Immature natural killer cell (primary cell): ENCODE measurements at regions not wholly inside any gene's neighbourhood (a gene's known extent, or its start where the extent isn't known, plus 50 kb on each side); places are given as distances from the start of the nearest gene placed in this dataset.

ENCODE experiments used
- DNase-seq, 3 donors: peaks; one replicate each; pipeline ENCODE4 v3.0.0; 2022; ENCODE audit warnings: mixed read lengths in 1 of 3
- H3K27ac Mint-ChIP-seq, 6 donors: one replicate each; pipeline ENCODE4 v1.8.0; 2020; ENCODE audit warnings: mixed read lengths in 6 of 6, mild to moderate bottlenecking in 5 of 6, inconsistent platforms in 4 of 6, moderate library complexity in 3 of 6
- H3K27me3 Mint-ChIP-seq, 3 donors: one replicate each; pipeline ENCODE4 v1.8.0; 2020 to 2021; ENCODE audit warnings: low read depth in 3 of 3, mild to moderate bottlenecking in 3 of 3, mixed read lengths in 3 of 3, moderate library complexity in 3 of 3, inconsistent platforms in 1 of 3
- H3K36me3 Mint-ChIP-seq, 3 donors: one replicate each; pipeline ENCODE4 v1.8.0; 2020; ENCODE audit warnings: mixed read lengths in 3 of 3, inconsistent platforms in 2 of 3, mild to moderate bottlenecking in 2 of 3
- H3K4me1 Mint-ChIP-seq, 2 donors: one replicate each; pipeline ENCODE4 v1.8.0; 2020; ENCODE audit warnings: inconsistent platforms in 2 of 2, mild to moderate bottlenecking in 2 of 2, mixed read lengths in 2 of 2, moderate library complexity in 1 of 2
- H3K4me3 Mint-ChIP-seq, 5 donors: one replicate each; pipeline ENCODE4 v1.8.0; 2020; ENCODE audit warnings: mild to moderate bottlenecking in 5 of 5, mixed read lengths in 5 of 5, inconsistent platforms in 3 of 5, moderate library complexity in 3 of 5
- H3K9me3 Mint-ChIP-seq, 6 donors: one replicate each; pipeline ENCODE4 v1.8.0; 2020; ENCODE audit warnings: mild to moderate bottlenecking in 6 of 6, mixed read lengths in 6 of 6, inconsistent platforms in 4 of 6, moderate library complexity in 3 of 6

DNA sequence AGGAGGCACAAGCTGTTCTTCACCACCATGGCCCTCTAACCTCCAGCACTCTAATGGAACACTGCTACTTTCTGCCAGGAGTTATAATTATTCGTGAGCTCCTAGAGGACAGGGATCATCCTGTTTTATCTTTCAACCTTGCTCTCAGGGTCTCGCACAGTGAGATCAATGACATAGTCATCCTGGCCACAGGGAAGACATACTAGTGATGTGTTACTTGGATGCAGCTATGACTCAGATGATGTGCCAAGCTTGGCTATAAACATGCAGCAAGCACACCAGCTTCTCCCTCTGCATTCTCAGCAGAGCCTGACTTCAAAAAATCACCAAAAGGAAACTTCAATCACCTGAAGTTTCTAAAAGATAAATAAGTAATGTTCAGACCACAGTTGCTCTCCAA, 203.8 kb upstream of the HES1 start:
- Mint-ChIP-seq H3K9me3 (no peaks in the 10 kb centered on the region), H3K4me3 (no peak overlapping the region), H3K4me1 (no peaks in the 10 kb centered on the region), H3K36me3 (no peaks in the 10 kb centered on the region), H3K27ac (peak overlapping the region in 1 of 6 donors; percentile 67), H3K27me3 (peaks cover 7 to 11% (median 10%) of the 10 kb centered on the region in 3 donors)
- DNase-seq = no peak

DNA sequence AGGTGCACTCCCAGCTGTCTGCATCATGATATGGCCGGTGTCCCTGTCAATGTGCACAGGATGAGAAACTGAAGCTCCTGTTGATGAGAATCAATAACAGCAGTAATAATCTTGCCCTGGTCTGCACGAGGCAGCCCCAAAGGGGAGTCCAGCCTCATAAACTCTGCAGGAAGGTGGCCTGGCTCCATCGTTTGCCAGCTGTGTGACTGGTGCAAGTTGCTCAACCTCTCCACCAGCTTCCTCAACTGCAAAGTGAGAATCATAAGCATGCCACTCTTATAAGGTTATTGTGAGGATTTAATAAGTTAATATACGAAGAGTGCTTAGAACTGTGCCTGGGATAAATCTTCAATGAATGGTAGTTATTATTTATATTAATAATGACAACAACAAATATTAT, 203.4 kb upstream of the HES1 start:
- H3K4me3 Mint-ChIP-seq = no peak overlapping the region
- no peaks in the 10 kb centered on the region for H3K36me3 Mint-ChIP-seq
- no peak overlapping the region for H3K27ac Mint-ChIP-seq
- H3K9me3 Mint-ChIP-seq = no peaks in the 10 kb centered on the region
- peaks cover 7 to 11% (median 10%) of the 10 kb centered on the region in 3 donors for H3K27me3 Mint-ChIP-seq
- no peak for DNase-seq
- H3K4me1 Mint-ChIP-seq = no peaks in the 10 kb centered on the region

DNA sequence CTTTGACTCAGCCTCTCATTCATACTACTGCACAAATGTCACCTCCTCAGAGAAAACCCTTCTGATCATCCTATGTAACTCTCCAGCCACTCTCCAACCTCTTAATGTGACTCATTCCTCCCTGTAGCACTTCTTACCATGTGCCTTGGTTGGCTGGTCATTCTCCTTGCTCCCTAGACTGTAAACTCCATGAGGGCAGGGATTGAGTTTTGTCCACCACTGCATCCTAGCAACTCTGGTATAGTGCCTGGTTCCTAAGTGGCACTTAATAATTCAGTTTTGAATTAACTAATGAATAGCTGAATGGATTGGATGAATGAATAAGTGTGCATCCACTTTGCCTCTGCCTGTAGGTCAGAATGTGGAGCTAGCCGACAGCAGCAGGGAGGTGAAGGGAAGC, 202.5 kb upstream of the HES1 start:
- peaks cover 6 to 10% (median 9%) of the 10 kb centered on the region in 3 donors for H3K27me3 Mint-ChIP-seq
- H3K36me3 Mint-ChIP-seq = no peaks in the 10 kb centered on the region
- no peak for DNase-seq
- no peak overlapping the region for H3K27ac Mint-ChIP-seq
- H3K4me1 Mint-ChIP-seq = no peaks in the 10 kb centered on the region
- H3K4me3 Mint-ChIP-seq = no peak overlapping the region
- no peaks in the 10 kb centered on the region for H3K9me3 Mint-ChIP-seq

DNA sequence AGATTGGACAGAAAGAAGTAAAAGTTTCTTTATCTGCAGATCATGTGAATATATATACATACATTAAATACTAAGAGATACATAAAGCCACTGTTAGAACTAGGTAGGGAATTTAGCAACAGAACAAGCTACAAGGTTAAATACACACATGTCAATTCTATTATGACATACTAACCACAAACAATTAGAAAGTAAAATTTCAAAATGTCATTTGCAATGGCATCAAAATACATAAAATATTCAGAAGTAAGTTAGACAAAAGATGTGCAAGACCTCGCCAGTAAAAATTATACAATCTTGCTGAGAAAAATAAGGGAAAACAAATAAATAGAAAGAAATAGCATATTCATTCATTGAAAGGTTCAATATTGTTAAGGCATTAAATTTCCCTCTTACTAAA, 200.0 kb upstream of the HES1 start:
- Mint-ChIP-seq H3K36me3 (no peaks in the 10 kb centered on the region), H3K4me1 (no peaks in the 10 kb centered on the region), H3K27ac (no peak overlapping the region), H3K4me3 (no peak overlapping the region), H3K9me3 (no peaks in the 10 kb centered on the region), H3K27me3 (peaks cover 3 to 9% (median 5%) of the 10 kb centered on the region in 3 donors)
- no peak for DNase-seq

DNA sequence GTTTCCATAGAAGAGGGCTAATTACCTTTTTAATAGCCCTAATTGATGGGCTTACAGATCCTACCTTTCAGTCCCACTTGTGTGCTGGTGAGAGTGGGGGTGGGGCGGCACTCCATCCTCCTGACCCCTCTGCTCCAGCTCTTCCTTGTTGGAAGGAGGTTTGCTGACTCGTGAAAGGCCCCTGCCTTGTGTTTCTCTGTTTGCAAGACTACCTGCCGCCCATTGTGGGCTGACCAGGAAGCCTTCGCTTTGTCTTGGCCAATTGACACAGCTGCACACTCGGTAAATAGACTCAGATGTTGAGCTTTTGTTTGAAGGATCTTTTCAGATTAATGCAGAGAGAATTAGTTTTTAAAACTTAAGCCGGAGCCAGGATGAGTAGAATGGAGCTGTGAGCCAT, 197.3 kb upstream of the HES1 start:
- no peak for DNase-seq
- H3K4me1 Mint-ChIP-seq = no peaks in the 10 kb centered on the region
- no peak overlapping the region for H3K27ac Mint-ChIP-seq

DNA sequence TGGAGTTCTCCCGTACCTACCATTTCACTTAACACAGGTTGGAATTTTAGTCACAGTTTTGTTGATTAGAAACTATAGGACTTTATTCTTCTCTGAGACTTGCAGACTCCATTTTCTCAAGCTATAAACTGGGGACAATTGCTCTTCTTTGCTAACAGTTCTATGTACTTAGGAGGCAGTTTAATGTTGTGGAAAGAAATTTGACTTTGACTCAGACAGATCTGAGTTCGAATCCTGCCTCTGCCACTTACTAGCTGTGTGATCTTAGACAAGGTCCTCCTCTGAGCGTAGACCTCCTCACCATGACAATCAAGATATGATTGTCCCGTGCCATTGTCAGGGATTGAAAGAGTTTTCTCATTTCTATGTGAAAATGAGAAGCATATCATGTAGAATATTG, 196.4 kb upstream of the HES1 start:
- no peak overlapping the region for H3K27ac Mint-ChIP-seq
- no peak overlapping the region for H3K4me3 Mint-ChIP-seq
- peaks cover 3 to 6% (median 3%) of the 10 kb centered on the region in 3 donors for H3K27me3 Mint-ChIP-seq
- no peak for DNase-seq
- H3K36me3 Mint-ChIP-seq = no peaks in the 10 kb centered on the region
- no peaks in the 10 kb centered on the region for H3K9me3 Mint-ChIP-seq
- H3K4me1 Mint-ChIP-seq = no peaks in the 10 kb centered on the region

More for the DNA sequence above, 197.3 kb upstream of the HES1 start:
- Mint-ChIP-seq H3K9me3 (no peaks in the 10 kb centered on the region), H3K4me3 (no peak overlapping the region), H3K36me3 (no peaks in the 10 kb centered on the region), H3K27me3 (peaks cover 3 to 6% (median 3%) of the 10 kb centered on the region in 3 donors)

DNA sequence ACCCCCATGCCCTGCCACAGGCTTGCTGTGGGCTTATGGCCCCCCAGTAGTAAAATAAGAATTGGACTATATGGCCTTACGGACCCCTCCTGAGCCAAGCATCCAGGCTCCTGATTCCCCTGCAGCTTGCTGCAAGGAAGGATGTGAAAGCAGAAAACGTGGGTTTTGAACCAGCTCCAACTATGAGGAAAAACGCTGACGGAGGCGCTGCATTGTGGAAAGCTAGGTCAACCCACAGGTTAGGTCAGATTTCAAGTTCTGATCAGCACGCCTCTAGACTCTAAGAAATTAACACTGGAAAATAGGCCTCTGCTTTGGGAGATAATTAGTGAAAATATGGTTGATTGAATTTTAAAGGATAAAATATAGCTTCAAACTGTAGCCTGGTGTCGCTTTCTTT, 195.4 kb upstream of the HES1 start:
- no peak overlapping the region for H3K4me3 Mint-ChIP-seq
- H3K9me3 Mint-ChIP-seq = no peaks in the 10 kb centered on the region
- H3K4me1 Mint-ChIP-seq = no peaks in the 10 kb centered on the region
- H3K36me3 Mint-ChIP-seq = no peaks in the 10 kb centered on the region
- H3K27ac Mint-ChIP-seq = no peak overlapping the region
- H3K27me3 Mint-ChIP-seq = peaks cover 0 to 3% (median 2%) of the 10 kb centered on the region in 3 donors
- DNase-seq = no peak

DNA sequence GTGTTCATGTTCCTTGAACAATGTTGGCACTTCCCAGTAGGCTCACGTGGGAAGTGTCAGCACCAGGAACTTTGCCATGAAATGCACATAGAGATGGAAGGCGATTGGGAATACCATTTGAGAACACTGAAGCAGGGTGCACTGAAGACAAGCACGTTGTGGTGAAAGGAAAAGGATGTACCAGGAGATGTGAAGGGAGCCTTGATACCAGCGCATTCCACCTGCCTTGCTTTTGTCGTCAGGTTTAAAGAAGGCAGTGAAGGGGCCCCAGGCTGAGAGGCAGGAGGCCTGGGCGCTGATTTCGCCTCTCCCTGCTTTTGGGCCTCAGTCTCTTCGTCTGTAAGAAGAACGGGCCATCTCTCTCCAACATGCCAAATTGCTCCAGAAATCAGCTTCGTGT, 194.5 kb upstream of the HES1 start:
- Mint-ChIP-seq H3K27ac (no peak overlapping the region), H3K9me3 (no peaks in the 10 kb centered on the region), H3K4me1 (no peaks in the 10 kb centered on the region), H3K27me3 (peaks cover 0 to 3% (median 0%) of the 10 kb centered on the region in 3 donors), H3K36me3 (no peaks in the 10 kb centered on the region), H3K4me3 (no peak overlapping the region)
- DNase-seq = no peak

DNA sequence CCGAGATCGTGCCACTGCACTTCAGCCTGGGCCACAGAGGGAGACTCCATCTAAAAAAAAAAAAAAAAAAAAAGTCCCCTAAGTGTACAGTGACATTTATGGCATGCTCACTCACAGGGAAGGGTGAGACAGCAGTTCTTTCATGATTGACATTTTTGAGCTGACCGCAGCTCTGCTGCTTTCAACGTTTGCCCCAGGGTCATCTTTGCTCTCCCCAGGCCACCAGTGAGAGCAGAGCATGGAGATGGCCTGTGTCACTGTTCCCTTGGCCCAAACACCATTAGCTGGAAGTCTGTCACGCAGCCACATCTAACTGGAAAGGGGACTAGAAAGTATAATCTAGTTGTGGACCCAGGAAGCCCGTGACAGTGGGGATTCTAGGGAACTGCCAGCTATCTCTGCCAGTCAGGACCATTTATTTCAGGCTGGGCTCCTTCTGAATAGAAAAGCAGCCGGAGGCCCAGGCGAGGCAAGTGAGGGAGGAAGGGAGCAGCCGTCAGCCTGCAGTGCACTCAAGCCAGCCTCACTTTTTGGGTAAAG, 193.4 kb upstream of the HES1 start:
- Mint-ChIP-seq H3K4me3 (no peak overlapping the region), H3K4me1 (no peaks in the 10 kb centered on the region), H3K36me3 (no peaks in the 10 kb centered on the region), H3K27ac (no peak overlapping the region), H3K27me3 (peaks cover 0 to 3% (median 0%) of the 10 kb centered on the region in 3 donors), H3K9me3 (no peaks in the 10 kb centered on the region)
- no peak for DNase-seq

DNA sequence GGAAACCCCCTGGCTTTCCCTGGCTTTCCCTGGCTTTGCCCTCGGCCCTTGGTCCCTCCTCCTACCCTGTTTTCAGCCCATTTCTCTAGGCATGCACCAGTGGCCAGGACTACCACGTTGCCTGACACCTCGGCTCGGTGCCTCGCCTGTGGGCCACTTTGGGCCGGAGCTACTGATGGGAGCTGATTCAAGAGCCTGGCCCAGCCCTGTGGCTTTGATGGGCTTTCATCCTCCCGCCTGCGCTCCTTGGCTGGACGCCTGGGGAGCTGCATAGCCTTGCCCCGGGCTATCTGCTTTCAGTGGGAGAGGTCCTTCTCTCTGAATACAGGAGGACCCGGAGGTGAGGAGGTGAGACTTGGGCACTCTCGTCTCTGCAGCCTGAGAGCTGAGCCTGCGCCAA, 192.7 kb upstream of the HES1 start:
- Mint-ChIP-seq H3K4me3 (no peak overlapping the region), H3K36me3 (no peaks in the 10 kb centered on the region), H3K9me3 (no peaks in the 10 kb centered on the region), H3K27me3 (peaks cover 0 to 3% (median 0%) of the 10 kb centered on the region in 3 donors), H3K4me1 (no peaks in the 10 kb centered on the region), H3K27ac (no peak overlapping the region)
- no peak for DNase-seq

DNA sequence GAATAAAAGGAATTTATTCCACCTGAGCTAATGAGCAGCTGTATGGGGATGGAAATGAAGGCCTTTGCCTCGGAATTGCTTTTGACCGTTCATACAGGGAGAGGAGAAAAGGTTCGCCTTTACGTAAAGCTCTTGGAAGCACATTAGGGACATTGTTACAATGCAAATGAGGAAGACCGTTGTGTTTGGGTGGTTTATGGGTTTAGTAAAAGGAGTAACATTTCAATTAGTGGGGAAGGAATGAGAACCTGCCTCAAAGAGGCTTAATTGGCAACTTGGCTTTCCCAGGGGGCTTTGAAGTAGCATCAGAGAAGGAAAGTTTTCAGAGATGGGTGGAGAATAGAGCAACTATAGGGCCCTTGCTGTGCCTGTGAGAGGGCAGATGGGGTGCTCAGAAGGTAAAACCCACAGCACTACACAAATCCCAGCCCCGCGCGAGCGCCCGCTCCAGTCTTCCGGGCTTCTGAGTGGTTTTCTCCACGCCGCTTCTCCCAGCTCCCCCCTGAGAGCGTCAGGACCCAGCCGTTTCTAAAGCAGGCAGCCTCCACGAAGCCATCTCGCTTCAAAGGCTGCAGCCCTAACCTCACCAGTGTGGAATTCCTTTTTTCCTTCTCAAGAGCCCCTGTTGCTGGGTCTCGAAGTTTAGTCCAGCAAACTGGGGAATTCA, 192.0 kb upstream of the HES1 start:
- Mint-ChIP-seq H3K27ac (no peak overlapping the region), H3K36me3 (no peaks in the 10 kb centered on the region), H3K9me3 (no peaks in the 10 kb centered on the region), H3K4me1 (no peaks in the 10 kb centered on the region), H3K27me3 (peaks cover 0 to 3% (median 3%) of the 10 kb centered on the region in 3 donors), H3K4me3 (no peak overlapping the region)
- DNase-seq = no peak

DNA sequence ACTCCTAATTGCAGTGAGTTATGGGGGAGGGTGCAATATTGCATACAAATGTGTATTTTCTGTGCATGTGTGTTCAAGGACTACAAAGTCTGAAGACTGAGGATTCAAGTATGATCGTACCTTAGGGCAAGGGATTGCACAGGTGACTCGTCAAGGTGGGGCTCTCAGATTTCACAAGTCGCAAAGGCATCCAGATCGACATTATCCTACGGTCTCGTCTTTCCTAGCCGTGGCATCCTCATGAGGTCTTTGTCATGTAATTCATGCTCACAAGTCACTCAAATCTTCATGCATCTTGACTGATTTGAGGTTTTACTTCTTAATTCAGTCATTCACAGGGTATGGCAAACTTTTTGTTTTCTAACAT, 191.4 kb upstream of the HES1 start:
- H3K4me3 Mint-ChIP-seq = no peak overlapping the region
- no peaks in the 10 kb centered on the region for H3K36me3 Mint-ChIP-seq
- H3K27ac Mint-ChIP-seq = no peak overlapping the region
- no peaks in the 10 kb centered on the region for H3K9me3 Mint-ChIP-seq
- H3K4me1 Mint-ChIP-seq = no peaks in the 10 kb centered on the region
- H3K27me3 Mint-ChIP-seq = peaks cover 0 to 6% (median 3%) of the 10 kb centered on the region in 3 donors
- DNase-seq = no peak

DNA sequence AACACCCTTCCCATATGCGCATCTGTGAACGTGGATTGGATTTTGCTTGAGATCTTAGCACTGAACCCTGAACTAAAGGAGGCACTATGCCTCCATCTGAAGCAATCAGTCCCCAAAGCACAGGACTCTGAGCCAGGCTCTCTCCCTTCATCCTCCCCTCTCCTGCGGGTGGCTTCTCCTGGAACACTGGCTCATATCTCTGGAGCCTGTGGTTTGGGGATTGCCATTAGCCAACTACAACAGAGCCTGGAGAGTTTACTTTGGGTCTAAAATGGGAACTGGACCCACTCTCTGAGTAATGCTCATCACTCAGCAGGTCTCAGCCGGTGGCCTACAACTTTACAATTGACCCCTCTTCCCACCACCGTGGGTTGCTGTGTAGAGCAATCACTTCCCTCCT, 190.8 kb upstream of the HES1 start:
- no peak overlapping the region for H3K4me3 Mint-ChIP-seq
- peaks cover 0 to 6% (median 0%) of the 10 kb centered on the region in 3 donors for H3K27me3 Mint-ChIP-seq
- no peak overlapping the region for H3K27ac Mint-ChIP-seq
- DNase-seq = no peak
- H3K9me3 Mint-ChIP-seq = no peaks in the 10 kb centered on the region
- H3K36me3 Mint-ChIP-seq = no peaks in the 10 kb centered on the region
- H3K4me1 Mint-ChIP-seq = no peaks in the 10 kb centered on the region

DNA sequence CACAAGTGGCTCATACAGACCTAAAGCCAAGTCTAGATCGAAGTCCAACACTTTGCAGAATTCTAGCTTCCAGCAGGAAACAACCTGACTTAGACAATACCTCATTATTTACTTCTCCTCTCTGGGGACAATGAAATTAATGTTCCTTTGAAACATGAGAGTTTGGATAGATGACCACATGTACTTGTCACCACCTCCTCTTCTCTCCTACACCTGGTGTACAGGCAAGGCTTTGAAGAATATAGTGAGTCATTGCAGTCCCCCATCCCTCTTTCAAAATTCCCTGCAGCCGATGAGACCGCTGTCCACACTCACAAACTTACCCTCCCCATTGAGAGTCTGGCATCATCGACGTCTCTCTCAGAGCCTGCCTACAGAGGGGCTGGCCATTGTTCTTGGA, 189.0 kb upstream of the HES1 start:
- no peak for DNase-seq
- H3K4me1 Mint-ChIP-seq = no peaks in the 10 kb centered on the region
- H3K4me3 Mint-ChIP-seq = no peak overlapping the region
- no peaks in the 10 kb centered on the region for H3K9me3 Mint-ChIP-seq
- no peaks in the 10 kb centered on the region for H3K36me3 Mint-ChIP-seq
- no peak overlapping the region for H3K27ac Mint-ChIP-seq
- peaks cover 0 to 8% (median 0%) of the 10 kb centered on the region in 3 donors for H3K27me3 Mint-ChIP-seq

DNA sequence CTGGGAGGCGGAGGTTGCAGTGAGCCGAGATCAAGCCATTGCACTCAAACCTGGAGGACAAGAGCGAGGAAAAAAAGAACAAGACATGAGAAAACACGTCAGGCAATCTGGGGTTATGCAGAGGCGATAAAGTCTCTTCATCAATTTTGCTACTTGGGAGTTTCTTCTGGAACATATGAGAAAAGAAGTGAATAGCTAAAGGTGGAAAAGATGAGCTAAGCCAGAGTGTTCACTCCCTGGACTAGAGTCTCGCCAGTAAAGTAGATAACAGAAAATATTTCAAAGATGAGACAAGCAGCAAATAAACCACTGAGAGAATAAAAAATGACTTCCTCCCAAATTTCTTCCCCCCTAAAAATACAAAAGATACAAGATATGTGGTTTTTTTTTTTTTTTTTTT, 188.4 kb upstream of the HES1 start:
- no peak for DNase-seq
- Mint-ChIP-seq H3K27ac (no peak overlapping the region), H3K4me3 (no peak overlapping the region), H3K27me3 (peaks cover 0 to 8% (median 0%) of the 10 kb centered on the region in 3 donors), H3K9me3 (no peaks in the 10 kb centered on the region), H3K36me3 (no peaks in the 10 kb centered on the region), H3K4me1 (no peaks in the 10 kb centered on the region)
